ENCODE measurements at regions not wholly inside any gene's neighbourhood (a gene's known extent, or its start where the extent isn't known, plus 50 kb on each side); places are given as distances from the start of the nearest gene placed in this dataset.

GRCh38 chr3:30475038-30475808 is 131.2 kb upstream of the TGFBR2 start:
- Histone ChIP-seq H3K4me3 (ENCODE audit: low read length) (no peak overlapping the region), H3K27me3 (ENCODE audit: control insufficient read depth, insufficient read depth, low read length, poor library complexity, severe bottlenecking) (no peaks in the 10 kb centered on the region), H3K4me1 (ENCODE audit: control insufficient read depth, insufficient read depth, low read length) (no peaks in the 10 kb centered on the region), H3K9me3 (ENCODE audit: control insufficient read depth, low read length) (peaks cover 13% of the 10 kb centered on the region), H3K9ac (ENCODE audit: extremely low read depth, low read length, poor library complexity, severe bottlenecking) (no peak overlapping the region), H3K36me3 (ENCODE audit: control insufficient read depth, insufficient read depth, low read length) (no peaks in the 10 kb centered on the region), H3K27ac (ENCODE audit: low read depth, low read length) (no peak overlapping the region)
- H3K36me3 Mint-ChIP-seq (ENCODE audit: low read depth) = peaks cover 5% of the 10 kb centered on the region
- WGBS, 2 experiments (ENCODE audit: insufficient coverage in 1 of 2, insufficient read length in 1 of 2) = 84 to 97% methylated on average over 2 to 5 of the region's 5 CpGs
- DNase-seq = no peak
- TF ChIP-seq CTCF (conservative IDR thresholded peaks at IDR 0.05) = no peak
- peaks cover 15% of the 10 kb centered on the region for H3K4me1 Mint-ChIP-seq
- no peak overlapping the region for H3K27ac Mint-ChIP-seq
- peaks cover 17% of the 10 kb centered on the region for H3K9me3 Mint-ChIP-seq
- H3K4me3 Mint-ChIP-seq = no peak overlapping the region
- no peaks in the 10 kb centered on the region for H3K27me3 Mint-ChIP-seq (ENCODE audit: insufficient read depth)

- no peak overlapping the region for H3K4me3 ChIP-seq (ENCODE audit: low read length)
- no peak overlapping the region for H3K27ac ChIP-seq (ENCODE audit: low read depth, low read length)
- no peak for TF ChIP-seq CTCF (conservative IDR thresholded peaks at IDR 0.05)
- 93 to 95% methylated on average over 1 to 2 of the region's 2 CpGs for WGBS, 2 experiments (ENCODE audit: insufficient coverage in 1 of 2, insufficient read length in 1 of 2)
- no peak for DNase-seq
- H3K4me1 Mint-ChIP-seq = peaks cover 15% of the 10 kb centered on the region
- no peaks in the 10 kb centered on the region for H3K36me3 ChIP-seq (ENCODE audit: control insufficient read depth, insufficient read depth, low read length)
- peaks cover 20% of the 10 kb centered on the region for H3K9me3 Mint-ChIP-seq
- H3K4me3 Mint-ChIP-seq = no peak overlapping the region
- H3K9me3 ChIP-seq (ENCODE audit: control insufficient read depth, low read length) = peaks cover 19% of the 10 kb centered on the region
- no peaks in the 10 kb centered on the region for H3K27me3 ChIP-seq (ENCODE audit: control insufficient read depth, insufficient read depth, low read length, poor library complexity, severe bottlenecking)
- no peak overlapping the region for H3K27ac Mint-ChIP-seq
- H3K9ac ChIP-seq (ENCODE audit: extremely low read depth, low read length, poor library complexity, severe bottlenecking) = no peak overlapping the region
- no peaks in the 10 kb centered on the region for H3K4me1 ChIP-seq (ENCODE audit: control insufficient read depth, insufficient read depth, low read length)
- peaks cover 5% of the 10 kb centered on the region for H3K36me3 Mint-ChIP-seq (ENCODE audit: low read depth)
- H3K27me3 Mint-ChIP-seq (ENCODE audit: insufficient read depth) = no peaks in the 10 kb centered on the region
These were observed 130.6 kb upstream of the TGFBR2 start for GRCh38 chr3:30475809-30476178.

GRCh38 chr3:30476368-30477084 is 129.9 kb upstream of the TGFBR2 start:
- no peak overlapping the region for H3K4me3 Mint-ChIP-seq
- Histone ChIP-seq H3K4me1 (ENCODE audit: control insufficient read depth, insufficient read depth, low read length) (no peaks in the 10 kb centered on the region), H3K9me3 (ENCODE audit: control insufficient read depth, low read length) (peaks cover 19% of the 10 kb centered on the region), H3K9ac (ENCODE audit: extremely low read depth, low read length, poor library complexity, severe bottlenecking) (no peak overlapping the region), H3K36me3 (ENCODE audit: control insufficient read depth, insufficient read depth, low read length) (no peaks in the 10 kb centered on the region), H3K4me3 (ENCODE audit: low read length) (no peak overlapping the region), H3K27ac (ENCODE audit: low read depth, low read length) (no peak overlapping the region), H3K27me3 (ENCODE audit: control insufficient read depth, insufficient read depth, low read length, poor library complexity, severe bottlenecking) (no peaks in the 10 kb centered on the region)
- 100% methylated on average over 1 to 2 of the region's 3 CpGs for WGBS, 2 experiments (ENCODE audit: insufficient coverage in 1 of 2, insufficient read length in 1 of 2)
- H3K36me3 Mint-ChIP-seq (ENCODE audit: low read depth) = peaks cover 5% of the 10 kb centered on the region
- H3K4me1 Mint-ChIP-seq = peaks cover 15% of the 10 kb centered on the region
- DNase-seq = no peak
- no peak overlapping the region for H3K27ac Mint-ChIP-seq
- H3K27me3 Mint-ChIP-seq (ENCODE audit: insufficient read depth) = no peaks in the 10 kb centered on the region
- TF ChIP-seq CTCF (conservative IDR thresholded peaks at IDR 0.05) = no peak
- H3K9me3 Mint-ChIP-seq = peaks cover 23% of the 10 kb centered on the region

Data from endodermal cell (in vitro differentiated cells).